ENCODE measurements at regions not wholly inside any gene's neighbourhood (a gene's known extent, or its start where the extent isn't known, plus 50 kb on each side); places are given as distances from the start of the nearest gene placed in this dataset.

GRCh38 chr2:155431004-155431507 lies 732.6 kb downstream of the KCNJ3 start:
- no peak for DNase-seq (ENCODE audit: low read depth)
- no peak overlapping the region for H3K4me3 ChIP-seq (ENCODE audit: low read depth, low read length)
- TF ChIP-seq MAX (IDR thresholded peaks at IDR 0.05; ENCODE audit: low read depth, low read length) = no peak
- TF ChIP-seq MYC (IDR thresholded peaks at IDR 0.05; ENCODE audit: low read depth, low read length) = no peak
- no peak for TF ChIP-seq CTCF (IDR thresholded peaks at IDR 0.05; ENCODE audit: low read depth, low read length)
- TF ChIP-seq POLR2A (IDR thresholded peaks at IDR 0.05; ENCODE audit: extremely low read depth, insufficient read length) = no peak

GRCh38 chr2:155427470-155427869 lies 729.0 kb downstream of the KCNJ3 start:
- TF ChIP-seq MYC (IDR thresholded peaks at IDR 0.05; ENCODE audit: low read depth, low read length) (no peak), CTCF (IDR thresholded peaks at IDR 0.05; ENCODE audit: low read depth, low read length) (no peak), MAX (IDR thresholded peaks at IDR 0.05; ENCODE audit: low read depth, low read length) (no peak), POLR2A (IDR thresholded peaks at IDR 0.05; ENCODE audit: extremely low read depth, insufficient read length) (no peak)
- no peak for DNase-seq (ENCODE audit: low read depth)
- no peak overlapping the region for H3K4me3 ChIP-seq (ENCODE audit: low read depth, low read length)

GRCh38 chr2:155424518-155424917 lies 726.0 kb downstream of the KCNJ3 start:
- peak; percentile 41 for DNase-seq (ENCODE audit: low read depth)
- no peak overlapping the region for H3K4me3 ChIP-seq (ENCODE audit: low read depth, low read length)
- no peak for TF ChIP-seq MAX (IDR thresholded peaks at IDR 0.05; ENCODE audit: low read depth, low read length)

GRCh38 chr2:155418753-155419152 lies 720.3 kb downstream of the KCNJ3 start:
- no peak overlapping the region for H3K4me3 ChIP-seq (ENCODE audit: low read depth, low read length)
- TF ChIP-seq POLR2A (IDR thresholded peaks at IDR 0.05; ENCODE audit: extremely low read depth, insufficient read length) (no peak), MAX (IDR thresholded peaks at IDR 0.05; ENCODE audit: low read depth, low read length) (no peak), MYC (IDR thresholded peaks at IDR 0.05; ENCODE audit: low read depth, low read length) (no peak), CTCF (IDR thresholded peaks at IDR 0.05; ENCODE audit: low read depth, low read length) (no peak)
- DNase-seq (ENCODE audit: low read depth) = no peak

GRCh38 chr2:155412598-155412997 lies 714.1 kb downstream of the KCNJ3 start:
- no peak for TF ChIP-seq MYC (IDR thresholded peaks at IDR 0.05; ENCODE audit: low read depth, low read length)
- no peak for TF ChIP-seq CTCF (IDR thresholded peaks at IDR 0.05; ENCODE audit: low read depth, low read length)
- no peak for TF ChIP-seq POLR2A (IDR thresholded peaks at IDR 0.05; ENCODE audit: extremely low read depth, insufficient read length)
- no peak for TF ChIP-seq MAX (IDR thresholded peaks at IDR 0.05; ENCODE audit: low read depth, low read length)
- H3K4me3 ChIP-seq (ENCODE audit: low read depth, low read length) = no peak overlapping the region

GRCh38 chr2:155404433-155405002 lies 706.0 kb downstream of the KCNJ3 start:
- H3K4me3 ChIP-seq (ENCODE audit: low read depth, low read length) = no peak overlapping the region
- TF ChIP-seq POLR2A (IDR thresholded peaks at IDR 0.05; ENCODE audit: extremely low read depth, insufficient read length) (no peak), MAX (IDR thresholded peaks at IDR 0.05; ENCODE audit: low read depth, low read length) (no peak), CTCF (IDR thresholded peaks at IDR 0.05; ENCODE audit: low read depth, low read length) (no peak), MYC (IDR thresholded peaks at IDR 0.05; ENCODE audit: low read depth, low read length) (no peak)
- no peak for DNase-seq (ENCODE audit: low read depth)

More at GRCh38 chr2:155412598-155412997, 714.1 kb downstream of the KCNJ3 start:
- no peak for DNase-seq (ENCODE audit: low read depth)

Measured in NB4 (cell line).